H1 (cell line): ENCODE measurements at regions not wholly inside any gene's neighbourhood (a gene's known extent, or its start where the extent isn't known, plus 50 kb on each side); places are given as distances from the start of the nearest gene placed in this dataset.

Experiments used
- CTCF ChIA-PET: fragments of 300-600 bp; sonication (Branson Sonifier 250); formaldehyde crosslinking; loops from one replicate; lab custom pipeline; 2021; ENCODE audit not compliant: partially characterized antibody; lab: Charles Lee
- POLR2A ChIA-PET: fragments of 300-600 bp; sonication (Branson Sonifier 250); formaldehyde crosslinking; loops from one replicate; lab custom pipeline; 2021; ENCODE audit warnings: inconsistent platforms; ENCODE audit not compliant: partially characterized antibody; lab: Charles Lee
- DNase-seq, 2 experiments: peaks; one replicate each; pipeline versions ENCODE4 v3.0.0 to v3.0.0-alpha.2; 2010 to 2022; ENCODE audit warnings: low spot score in 2 of 2, low read depth in 1 of 2, mixed read lengths in 1 of 2
- FAIRE-seq: peaks from 2 replicates; lab custom pipeline; 2011; peaks lifted over from hg19 to GRCh38; lab: Jason Lieb, UNC
- H2AFZ ChIP-seq: 2 replicates; pipeline ENCODE4 v1.8.1; 2012; ENCODE audit warnings: low read length, inconsistent platforms
- H2AK5ac ChIP-seq: 2 replicates; pipeline ENCODE4 v1.6.1; 2013; ENCODE audit warnings: low read depth, low read length
- H2BK120ac ChIP-seq: replicated peaks from 2 replicates; pipeline ENCODE3; 2013; ENCODE audit warnings: low read depth, low read length, inconsistent platforms
- H2BK12ac ChIP-seq: 2 replicates; pipeline ENCODE4 v1.6.1; 2013; ENCODE audit warnings: low read depth, low read length
- H2BK15ac ChIP-seq: 2 replicates; pipeline ENCODE4 v1.6.1; 2013; ENCODE audit warnings: low read length
- H2BK20ac ChIP-seq: 2 replicates; pipeline ENCODE4 v1.6.1; 2013; ENCODE audit warnings: low read length
- H2BK5ac ChIP-seq: 2 replicates; pipeline ENCODE4 v1.6.1; 2013; ENCODE audit warnings: low read depth, low read length
- H3K14ac ChIP-seq: 2 replicates; pipeline ENCODE4 v1.6.1; 2013; ENCODE audit warnings: inconsistent platforms; ENCODE audit not compliant: insufficient read length
- H3K18ac ChIP-seq: 2 replicates; pipeline ENCODE4 v1.6.1; 2013; ENCODE audit warnings: low read length; ENCODE audit errors: extremely low read depth
- H3K23ac ChIP-seq: 2 replicates; pipeline ENCODE4 v1.6.1; 2013; ENCODE audit warnings: inconsistent platforms; ENCODE audit not compliant: insufficient read length
- H3K23me2 ChIP-seq: 2 replicates; pipeline ENCODE4 v1.6.1; 2013; ENCODE audit warnings: low read depth, low read length
- H3K27ac ChIP-seq: 2 replicates; pipeline ENCODE4 v1.6.1; 2011; ENCODE audit warnings: low read depth, low read length, inconsistent platforms
- H3K27me3 ChIP-seq, 4 experiments: replicated peaks in 1 of 4; 1 replicate in 1 of 4; 2 replicates in 3 of 4; pipeline versions ENCODE4 v1.6.1 to v1.8.1; 2011 to 2013; ENCODE audit warnings: low read length in 3 of 4, mild to moderate bottlenecking in 3 of 4, inconsistent platforms in 2 of 4, mixed read lengths in 2 of 4, moderate library complexity in 1 of 4; ENCODE audit not compliant: control insufficient read depth in 3 of 4, insufficient read depth in 3 of 4; ENCODE audit errors: extremely low read depth in 1 of 4
- H3K36me3 ChIP-seq, 4 experiments: 2 replicates each; pipeline versions ENCODE4 v1.6.1 to v1.8.1; 2011 to 2013; ENCODE audit warnings: mild to moderate bottlenecking in 4 of 4, low read length in 3 of 4, moderate library complexity in 2 of 4, control low read depth in 1 of 4, inconsistent platforms in 1 of 4; ENCODE audit not compliant: insufficient read depth in 4 of 4, control insufficient read depth in 2 of 4
- H3K4ac ChIP-seq: replicated peaks from 2 replicates; pipeline ENCODE3; 2013; ENCODE audit warnings: low read length, low read depth, mixed read lengths, inconsistent platforms; ENCODE audit not compliant: insufficient read length
- H3K4me1 ChIP-seq, 4 experiments: replicated peaks in 1 of 4; 1 replicate in 1 of 4; 2 replicates in 3 of 4; pipeline versions ENCODE4 v1.6.1 to v1.8.1; 2011 to 2013; ENCODE audit warnings: low read length in 3 of 4, inconsistent platforms in 2 of 4, mixed read lengths in 1 of 4; ENCODE audit not compliant: insufficient read depth in 4 of 4, control insufficient read depth in 3 of 4
- H3K4me2 ChIP-seq, 2 experiments: 2 replicates each; pipeline versions ENCODE4 v1.6.1 to v1.8.1; 2011 to 2013; ENCODE audit warnings: low read depth in 2 of 2, low read length in 2 of 2, control low read depth in 1 of 2, inconsistent platforms in 1 of 2, mild to moderate bottlenecking in 1 of 2; ENCODE audit not compliant: insufficient read depth in 1 of 2
- H3K4me3 ChIP-seq, 4 experiments: fragments of 200-600, 300-600 bp in 1 of 4; sonication (generic), shearing (Covaris generic), sonication (Bioruptor Twin) in 1 of 4; 2 replicates each; pipeline versions ENCODE4 v1.5.1 to v1.8.1; 2011 to 2016; ENCODE audit warnings: low read length in 4 of 4, low read depth in 3 of 4, control low read depth in 2 of 4, inconsistent platforms in 2 of 4, mild to moderate bottlenecking in 2 of 4, mixed read lengths in 1 of 4, moderate library complexity in 1 of 4; ENCODE audit not compliant: insufficient read depth in 2 of 4; ENCODE audit errors: extremely low read depth in 1 of 4
- H3K56ac ChIP-seq: replicated peaks from 2 replicates; pipeline ENCODE3; 2013; ENCODE audit warnings: low read depth, mild to moderate bottlenecking, mixed read lengths, low read length, inconsistent platforms; ENCODE audit not compliant: insufficient read length
- H3K79me1 ChIP-seq: 2 replicates; pipeline ENCODE4 v1.6.1; 2013; ENCODE audit warnings: low read depth, low read length, control low read depth
- H3K79me2 ChIP-seq, 2 experiments: 2 replicates each; pipeline versions ENCODE4 v1.6.1 to v1.8.1; 2012 to 2013; ENCODE audit warnings: low read length in 2 of 2, mild to moderate bottlenecking in 2 of 2, inconsistent platforms in 1 of 2; ENCODE audit not compliant: insufficient read depth in 2 of 2, control insufficient read depth in 1 of 2
- H3K9ac ChIP-seq, 4 experiments: replicated peaks in 1 of 4; 1 replicate in 1 of 4; 2 replicates in 3 of 4; pipeline versions ENCODE4 v1.6.1 to v1.8.1; 2011 to 2013; ENCODE audit warnings: low read depth in 3 of 4, low read length in 3 of 4, control low read depth in 2 of 4, mild to moderate bottlenecking in 2 of 4, moderate library complexity in 2 of 4, inconsistent platforms in 1 of 4; ENCODE audit errors: extremely low read depth in 1 of 4
- H3K9me3 ChIP-seq, 2 experiments: 2 replicates each; pipeline versions ENCODE4 v1.6.1 to v1.8.1; 2012 to 2013; ENCODE audit warnings: mild to moderate bottlenecking in 2 of 2, moderate library complexity in 2 of 2, control low read depth in 1 of 2, inconsistent platforms in 1 of 2, low read depth in 1 of 2, low read length in 1 of 2, mixed read lengths in 1 of 2; ENCODE audit not compliant: insufficient read depth in 2 of 2
- H4K20me1 ChIP-seq, 2 experiments: replicated peaks in 1 of 2; 2 replicates each; pipeline versions ENCODE3 to v1.8.1; 2011 to 2013; ENCODE audit warnings: inconsistent platforms in 2 of 2, low read length in 2 of 2, mild to moderate bottlenecking in 1 of 2; ENCODE audit not compliant: insufficient read depth in 2 of 2, control insufficient read depth in 1 of 2
- H4K5ac ChIP-seq: 2 replicates; pipeline ENCODE4 v1.6.1; 2013; ENCODE audit warnings: low read length, low read depth, mixed read lengths, inconsistent platforms; ENCODE audit not compliant: insufficient read length
- H4K8ac ChIP-seq: 2 replicates; pipeline ENCODE4 v1.8.0; 2013; ENCODE audit warnings: mild to moderate bottlenecking, moderate library complexity, low read length, inconsistent platforms; ENCODE audit not compliant: insufficient read depth; ENCODE audit errors: extremely low read depth
- H4K91ac ChIP-seq: replicated peaks from 2 replicates; pipeline ENCODE3; 2013; ENCODE audit warnings: low read length, mixed read lengths, inconsistent platforms; ENCODE audit not compliant: insufficient read length
- BCL11A ChIP-seq, 2 experiments: IDR thresholded peaks; one replicate each; pipeline ENCODE4 v1.6.1; 2011; ENCODE audit warnings: low read depth in 2 of 2, low read length in 2 of 2, mild to moderate bottlenecking in 2 of 2
- BRCA1 ChIP-seq: IDR thresholded peaks from 2 replicates; pipeline ENCODE4 v1.6.1; 2012; ENCODE audit warnings: low read depth, low read length, improper control_type of control experiment
- CBX8 ChIP-seq: fragments of 300-800, 300-1000 bp; sonication (generic); IDR thresholded peaks from 2 replicates; pipeline ENCODE4 v1.7.1; 2016; ENCODE audit warnings: low read depth, low read length, borderline replicate concordance
- GABPA ChIP-seq: IDR thresholded peaks from 2 replicates; pipeline ENCODE4 v1.6.1; 2011; ENCODE audit warnings: mild to moderate bottlenecking, low read length, moderate library complexity, borderline replicate concordance; ENCODE audit not compliant: insufficient read depth
- HDAC2 ChIP-seq, 2 experiments: fragments of 300-600 bp in 1 of 2; sonication (generic) in 1 of 2; IDR thresholded peaks; 2 replicates each; pipeline ENCODE4 v1.6.1; 2011 to 2012; ENCODE audit warnings: low read depth in 2 of 2, low read length in 2 of 2, mild to moderate bottlenecking in 2 of 2, moderate library complexity in 2 of 2, borderline replicate concordance in 1 of 2, inconsistent platforms in 1 of 2
- JUN ChIP-seq: IDR thresholded peaks from 2 replicates; pipeline ENCODE4 v1.6.1; 2011; ENCODE audit warnings: low read depth, mild to moderate bottlenecking, improper control_type of control experiment, low read length
- PHF8 ChIP-seq: fragments of 200-600 bp; sonication (generic); conservative IDR thresholded peaks from 2 replicates; pipeline ENCODE4 v1.7.1; 2012; ENCODE audit warnings: low read depth, mild to moderate bottlenecking, inconsistent platforms, low read length, moderate library complexity
- SIX5 ChIP-seq: IDR thresholded peaks from 2 replicates; pipeline ENCODE4 v1.6.1; 2011; ENCODE audit warnings: mild to moderate bottlenecking, low read depth, low read length
- WGBS, 2 experiments: shearing (Covaris generic) in 1 of 2; methylation state at CpG; one replicate each; pipeline versions ENCODE4 v1.1.6 to v1.1.7; 2013 to 2015; ENCODE audit warnings: low lambda C conversion rate in 2 of 2, mixed read lengths in 2 of 2, inconsistent platforms in 1 of 2, low coverage in 1 of 2, missing lambda C conversion rate in 1 of 2; ENCODE audit not compliant: insufficient replicate concordance in 2 of 2, insufficient coverage in 1 of 2, insufficient read length in 1 of 2; ENCODE audit errors: extremely low coverage in 1 of 2, missing lambda C conversion rate in 1 of 2; 5-methylcytosine and 5-hydroxymethylcytosine counted together
- TF ChIP-seq, protein P1 (sequence below): IDR thresholded peaks from 2 replicates; pipeline ENCODE4 v1.6.1; 2012; ENCODE audit warnings: inconsistent platforms
- TF ChIP-seq, protein P2 (sequence below), 3 experiments: IDR thresholded peaks; 1 replicate in 2 of 3; 2 replicates in 1 of 3; pipeline versions ENCODE4 v1.5.1 to v1.6.1; 2011; ENCODE audit warnings: low read length in 3 of 3, mild to moderate bottlenecking in 3 of 3, inconsistent platforms in 2 of 3, low read depth in 1 of 3, moderate library complexity in 1 of 3; ENCODE audit not compliant: insufficient read depth in 1 of 3; ENCODE audit errors: control extremely low read depth in 1 of 3

DNA sequence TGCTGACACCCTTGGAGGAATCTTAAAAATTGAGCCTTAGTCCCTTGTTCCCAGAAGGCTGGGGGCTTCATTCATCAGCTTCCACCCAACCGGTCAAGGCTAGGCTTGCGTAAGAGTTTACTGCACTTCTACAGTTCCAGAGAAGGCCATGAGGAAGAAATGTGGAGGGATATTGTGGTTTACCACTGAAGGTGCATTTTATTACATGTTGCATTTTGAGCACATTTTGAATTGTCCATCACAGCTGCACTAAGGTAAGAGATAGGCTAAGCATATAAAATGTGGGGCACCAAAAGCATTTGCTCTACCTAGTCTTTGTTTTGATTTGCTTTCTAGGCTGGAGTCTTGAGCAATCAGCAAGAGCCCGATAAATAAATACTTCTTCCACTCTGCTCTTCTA, 167.1 kb upstream of the PAPPA start:
- Histone ChIP-seq H2BK5ac (no peak overlapping the region), H2AK5ac (no peak overlapping the region), H4K5ac (no peak overlapping the region), H3K56ac (no peak overlapping the region), H3K4me3 (no peak overlapping the region), H3K14ac (no peak overlapping the region), H3K4ac (no peak overlapping the region), H3K36me3 (no peaks in the 10 kb centered on the region), H4K91ac (no peak overlapping the region), H3K23me2 (no peaks in the 10 kb centered on the region), H2BK120ac (no peak overlapping the region), H3K4me2 (no peak overlapping the region), H2BK15ac (no peak overlapping the region), H2BK12ac (no peak overlapping the region), H2AFZ (no peak overlapping the region), H3K4me1 (no peaks in the 10 kb centered on the region), H3K9me3 (no peaks in the 10 kb centered on the region), H2BK20ac (no peak overlapping the region), H3K79me1 (no peaks in the 10 kb centered on the region), H4K8ac (no peak overlapping the region), H3K27ac (no peak overlapping the region), H3K9ac (no peak overlapping the region), H4K20me1 (no peaks in the 10 kb centered on the region), H3K23ac (no peak overlapping the region), H3K27me3 (no peaks in the 10 kb centered on the region), H3K79me2 (no peaks in the 10 kb centered on the region), H3K18ac (no peak overlapping the region)
- WGBS, 2 experiments, result 97% methylated on average over 3 of the region's 3 CpGs; no CpG with 5 or more reads in 1 of the 2 experiments
- DNase-seq (no peak), FAIRE-seq (no peak)
- TF ChIP-seq SIX5 (no peak), PHF8 (no peak), HDAC2 (IDR thresholded peaks at IDR 0.05; ENCODE audit: borderline replicate concordance in 1 of 2, low read depth in 2 of 2, low read length in 2 of 2) (no peak), GABPA (no peak), BRCA1 (no peak), CBX8 (no peak), JUN (no peak), BCL11A (IDR thresholded peaks at IDR 0.05; ENCODE audit: low read depth in 2 of 2, low read length in 2 of 2) (no peak)
- TF ChIP-seq, protein P1, sequence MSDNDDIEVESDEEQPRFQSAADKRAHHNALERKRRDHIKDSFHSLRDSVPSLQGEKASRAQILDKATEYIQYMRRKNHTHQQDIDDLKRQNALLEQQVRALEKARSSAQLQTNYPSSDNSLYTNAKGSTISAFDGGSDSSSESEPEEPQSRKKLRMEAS, result no peak
- TF ChIP-seq, protein P2, sequence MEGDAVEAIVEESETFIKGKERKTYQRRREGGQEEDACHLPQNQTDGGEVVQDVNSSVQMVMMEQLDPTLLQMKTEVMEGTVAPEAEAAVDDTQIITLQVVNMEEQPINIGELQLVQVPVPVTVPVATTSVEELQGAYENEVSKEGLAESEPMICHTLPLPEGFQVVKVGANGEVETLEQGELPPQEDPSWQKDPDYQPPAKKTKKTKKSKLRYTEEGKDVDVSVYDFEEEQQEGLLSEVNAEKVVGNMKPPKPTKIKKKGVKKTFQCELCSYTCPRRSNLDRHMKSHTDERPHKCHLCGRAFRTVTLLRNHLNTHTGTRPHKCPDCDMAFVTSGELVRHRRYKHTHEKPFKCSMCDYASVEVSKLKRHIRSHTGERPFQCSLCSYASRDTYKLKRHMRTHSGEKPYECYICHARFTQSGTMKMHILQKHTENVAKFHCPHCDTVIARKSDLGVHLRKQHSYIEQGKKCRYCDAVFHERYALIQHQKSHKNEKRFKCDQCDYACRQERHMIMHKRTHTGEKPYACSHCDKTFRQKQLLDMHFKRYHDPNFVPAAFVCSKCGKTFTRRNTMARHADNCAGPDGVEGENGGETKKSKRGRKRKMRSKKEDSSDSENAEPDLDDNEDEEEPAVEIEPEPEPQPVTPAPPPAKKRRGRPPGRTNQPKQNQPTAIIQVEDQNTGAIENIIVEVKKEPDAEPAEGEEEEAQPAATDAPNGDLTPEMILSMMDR (IDR thresholded peaks at IDR 0.05; ENCODE audit: control extremely low read depth in 1 of 3, insufficient read depth in 1 of 3, low read depth in 1 of 3, low read length in 3 of 3), result no peak
- CTCF ChIA-PET, result interaction anchor here (1.2 to 1.4 kb wide), 3 partner anchors 12 to 603 kb away, joined by 3 to 4 read pairs (median 3); no protein-coding TSS in a partner anchor
- POLR2A ChIA-PET, result no interaction called here
